Astrocyte of the cerebellum (primary cell): ENCODE measurements at regions not wholly inside any gene's neighbourhood (a gene's known extent, or its start where the extent isn't known, plus 50 kb on each side); places are given as distances from the start of the nearest gene placed in this dataset.

ENCODE experiments used
- DNase-seq: peaks from one replicate; pipeline ENCODE4 v3.0.0-alpha.2; 2011; ENCODE audit warnings: low read depth
- H3K4me3 ChIP-seq: 2 replicates; pipeline ENCODE4 v1.5.1; 2011; ENCODE audit warnings: mild to moderate bottlenecking, low read depth, low read length, moderate library complexity
- in situ Hi-C: cut with HindIII; loops from 2 replicates; pipeline ENCODE4 v1.10.0; 2017; ENCODE audit warnings: low sequenced_read_pairs
- TF ChIP-seq, protein P1 (sequence below): IDR thresholded peaks from 2 replicates; pipeline ENCODE4 v1.5.1; 2012; ENCODE audit warnings: low read length, low read depth, moderate library complexity, mild to moderate bottlenecking; ENCODE audit errors: missing control alignments

DNA sequence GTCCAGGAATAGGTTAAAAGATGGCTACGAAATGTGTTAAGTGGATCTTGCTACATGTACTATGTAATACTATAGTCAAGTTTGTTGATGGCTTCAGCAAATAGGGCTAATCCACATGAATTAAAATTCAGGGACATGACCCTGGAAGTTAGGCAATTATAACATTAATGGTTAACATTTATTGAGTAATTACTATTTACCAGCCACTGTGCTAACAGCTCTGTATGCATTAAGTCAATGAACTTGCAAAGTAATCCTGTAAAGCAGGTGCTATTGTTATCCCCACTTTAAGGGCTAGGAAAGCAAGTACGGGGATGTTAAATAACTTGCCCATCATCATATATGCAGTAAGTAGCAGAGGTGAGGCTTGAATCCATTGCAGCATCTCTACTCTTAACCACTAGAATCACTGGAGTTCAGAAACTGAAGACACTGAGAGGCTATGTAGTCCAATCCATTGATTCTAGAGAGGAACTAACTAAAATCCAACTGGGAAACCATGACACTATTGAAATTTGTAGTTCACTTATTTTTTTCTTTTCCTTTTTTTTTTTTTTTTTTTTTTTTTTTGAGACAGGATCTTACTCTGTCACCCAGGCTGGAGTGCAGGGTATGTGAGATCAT lies 77.5 kb upstream of the SPINK5 start:
- H3K4me3 ChIP-seq: no peak overlapping the region
- in situ Hi-C loops: no loop called here
- TF ChIP-seq, protein P1, sequence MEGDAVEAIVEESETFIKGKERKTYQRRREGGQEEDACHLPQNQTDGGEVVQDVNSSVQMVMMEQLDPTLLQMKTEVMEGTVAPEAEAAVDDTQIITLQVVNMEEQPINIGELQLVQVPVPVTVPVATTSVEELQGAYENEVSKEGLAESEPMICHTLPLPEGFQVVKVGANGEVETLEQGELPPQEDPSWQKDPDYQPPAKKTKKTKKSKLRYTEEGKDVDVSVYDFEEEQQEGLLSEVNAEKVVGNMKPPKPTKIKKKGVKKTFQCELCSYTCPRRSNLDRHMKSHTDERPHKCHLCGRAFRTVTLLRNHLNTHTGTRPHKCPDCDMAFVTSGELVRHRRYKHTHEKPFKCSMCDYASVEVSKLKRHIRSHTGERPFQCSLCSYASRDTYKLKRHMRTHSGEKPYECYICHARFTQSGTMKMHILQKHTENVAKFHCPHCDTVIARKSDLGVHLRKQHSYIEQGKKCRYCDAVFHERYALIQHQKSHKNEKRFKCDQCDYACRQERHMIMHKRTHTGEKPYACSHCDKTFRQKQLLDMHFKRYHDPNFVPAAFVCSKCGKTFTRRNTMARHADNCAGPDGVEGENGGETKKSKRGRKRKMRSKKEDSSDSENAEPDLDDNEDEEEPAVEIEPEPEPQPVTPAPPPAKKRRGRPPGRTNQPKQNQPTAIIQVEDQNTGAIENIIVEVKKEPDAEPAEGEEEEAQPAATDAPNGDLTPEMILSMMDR: no peak
- DNase-seq: no peak

DNA sequence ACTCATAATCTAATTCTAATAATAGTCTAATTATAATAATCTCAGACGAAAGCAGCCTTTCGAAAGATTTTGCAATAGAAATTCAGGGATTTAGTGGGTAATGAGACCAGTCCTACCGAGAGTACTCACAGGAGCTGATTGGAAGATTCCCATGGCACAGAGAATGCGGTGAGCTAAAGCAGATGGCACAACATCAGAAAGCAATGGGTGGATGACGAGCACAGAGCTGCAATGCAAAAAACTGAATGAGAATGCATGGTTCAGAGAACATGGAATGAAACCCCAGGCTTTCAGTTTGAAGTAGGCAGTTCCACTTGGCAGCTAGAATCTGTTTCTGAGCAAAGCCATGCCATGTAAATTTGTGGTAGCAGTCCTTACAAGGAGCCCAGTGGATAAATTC lies 78.2 kb upstream of the SPINK5 start:
- TF ChIP-seq, protein P1: no peak
- in situ Hi-C loops: no loop called here
- no peak for DNase-seq
- no peak overlapping the region for H3K4me3 ChIP-seq

DNA sequence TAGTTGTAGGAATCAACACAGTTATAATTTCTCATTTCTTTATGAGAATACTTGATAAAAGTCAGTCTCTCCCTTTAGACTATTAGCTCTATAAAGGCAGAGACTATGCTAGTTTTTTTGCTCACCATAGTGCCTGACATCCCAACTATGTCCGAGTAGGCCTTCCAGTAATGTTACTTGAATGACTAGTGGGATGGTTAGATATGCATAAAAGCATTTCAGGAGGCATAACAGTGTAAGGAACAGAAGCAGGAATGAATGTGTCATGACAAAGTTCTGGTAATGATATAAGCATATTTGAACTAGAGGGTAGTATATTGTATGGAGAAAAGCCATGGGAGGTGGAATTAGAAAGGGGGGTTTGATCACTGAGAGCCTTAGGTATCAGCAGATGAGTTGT lies 77.4 kb upstream of the C5orf46 start:
- no peak for DNase-seq
- in situ Hi-C loops: no loop called here
- TF ChIP-seq, protein P1: no peak
- no peak overlapping the region for H3K4me3 ChIP-seq

DNA sequence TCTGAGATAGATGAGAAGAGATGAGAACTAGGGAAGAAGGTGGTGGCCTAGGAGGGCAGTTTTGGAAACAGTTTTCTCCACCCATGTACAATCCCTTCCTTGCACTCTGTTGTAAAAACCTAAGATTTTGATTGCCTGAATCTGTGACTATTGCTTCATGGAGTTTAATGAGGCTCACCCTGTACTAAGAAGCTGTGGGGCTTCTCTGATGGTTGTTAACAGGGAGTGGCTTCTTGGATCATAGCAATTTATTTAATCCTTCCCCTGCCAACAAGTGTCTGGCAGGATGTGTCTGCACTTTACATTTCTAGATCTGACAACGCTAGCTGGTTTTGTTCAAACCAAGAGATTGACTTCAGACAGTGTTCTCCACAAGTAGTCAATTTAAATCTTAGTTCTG lies 74.7 kb upstream of the C5orf46 start:
- in situ Hi-C loops: no loop called here
- DNase-seq: no peak
- no peak overlapping the region for H3K4me3 ChIP-seq
- TF ChIP-seq, protein P1: no peak

DNA sequence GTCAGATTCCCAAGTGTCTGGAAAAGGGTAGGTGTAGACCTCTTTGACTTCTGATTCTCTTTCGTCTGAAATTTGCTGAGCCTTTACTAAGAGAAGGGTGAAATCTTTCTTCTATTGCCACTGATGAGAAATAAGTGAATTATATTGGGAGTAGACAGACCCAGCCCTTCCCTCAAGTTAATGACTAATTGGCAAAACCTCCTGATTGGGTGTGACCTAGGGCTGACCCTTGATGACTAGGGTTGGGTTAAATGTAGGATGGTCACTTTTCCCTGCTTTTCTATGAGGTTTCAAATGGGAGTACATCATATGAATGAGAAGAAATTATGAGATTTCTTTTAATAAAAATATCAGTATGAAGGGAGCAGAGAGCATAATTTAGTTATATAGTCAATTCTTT lies 73.4 kb upstream of the C5orf46 start:
- no peak for DNase-seq
- TF ChIP-seq, protein P1: no peak
- H3K4me3 ChIP-seq: no peak overlapping the region
- in situ Hi-C loops: no loop called here

DNA sequence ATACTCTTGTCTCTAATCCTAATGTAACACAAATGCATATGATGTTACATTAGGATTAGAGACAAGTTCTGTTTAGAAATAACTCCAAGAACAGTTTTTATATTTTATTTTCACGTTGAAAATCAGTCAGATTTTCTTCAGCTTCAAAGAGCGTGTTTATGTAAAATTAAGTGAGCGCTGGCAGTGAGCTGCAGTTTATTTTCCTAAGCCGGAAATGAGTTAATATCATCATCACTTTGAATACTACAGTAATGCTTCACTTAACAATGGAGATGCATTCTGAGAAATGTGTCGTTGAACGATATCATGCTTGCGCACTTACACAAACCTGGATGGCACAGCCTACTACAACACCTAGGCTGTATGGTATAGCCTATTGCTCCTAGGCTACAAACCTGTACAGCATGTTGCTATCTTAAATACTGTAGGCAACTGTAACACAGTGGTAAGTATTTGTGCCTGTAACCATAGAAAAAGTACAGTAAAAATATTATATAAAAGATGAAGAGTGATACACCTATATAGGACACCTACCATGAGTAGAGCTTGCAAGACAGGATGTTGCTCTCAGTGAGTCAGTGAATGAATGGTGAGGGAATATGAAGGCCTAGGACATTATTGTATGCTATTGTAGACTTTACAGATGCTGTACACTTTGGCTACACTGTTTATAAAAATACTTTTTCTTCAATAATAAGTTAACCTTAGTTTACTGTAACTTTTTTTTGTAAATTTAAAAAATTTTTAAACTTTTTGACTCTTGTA lies 65.9 kb upstream of the C5orf46 start:
- H3K4me3 ChIP-seq: no peak overlapping the region
- TF ChIP-seq, protein P1: no peak
- in situ Hi-C loops: loop anchor here (5.0 kb wide), 2 partner anchors 35 to 520 kb away; no protein-coding TSS in a partner anchor
- no peak for DNase-seq
